ENCODE measurements at regions not wholly inside any gene's neighbourhood (a gene's known extent, or its start where the extent isn't known, plus 50 kb on each side); places are given as distances from the start of the nearest gene placed in this dataset.

- TF ChIP-seq CTCF (IDR thresholded peaks at IDR 0.05; ENCODE audit: insufficient read depth, low read depth, low read length) (no peak), EZH2 (IDR thresholded peaks at IDR 0.05; ENCODE audit: insufficient read depth, low read length) (no peak)
These were observed 98.6 kb upstream of the F3 start for GRCh38 chr1:94640125-94640524.
